ENCODE measurements at regions not wholly inside any gene's neighbourhood (a gene's known extent, or its start where the extent isn't known, plus 50 kb on each side); places are given as distances from the start of the nearest gene placed in this dataset.

GRCh38 chr18:68314403-68314802 is 400.5 kb downstream of the TMX3 start:
- ATAC-seq (no peak), DNase-seq (ENCODE audit: low read depth, low spot score) (no peak)
- BruUV-seq (replicated peaks) = no TSS peak
- H3K4me3 ChIP-seq (ENCODE audit: low read depth in 2 of 2, low read length in 2 of 2) = no peak overlapping the region
- in situ Hi-C loops (cut with HindIII; ENCODE audit: low pct_unique_long_range_greater_than_20kb, low sequenced_read_pairs) = no loop called here
- intact Hi-C loops (cut with micrococcal nuclease; ENCODE audit: unreplicated experiment) = no loop called here
- TF ChIP-seq TCF7L2 (IDR thresholded peaks at IDR 0.05; ENCODE audit: low read depth, low read length) (no peak), SIN3A (IDR thresholded peaks at IDR 0.05; ENCODE audit: borderline replicate concordance, insufficient read depth, low read depth, low read length) (no peak), POLR2AphosphoS5 (IDR thresholded peaks at IDR 0.05; ENCODE audit: low read depth, low read length) (no peak), CTCF (IDR thresholded peaks at IDR 0.05) (no peak), REST (IDR thresholded peaks at IDR 0.05; ENCODE audit: insufficient read depth in 1 of 2, low read depth in 2 of 2, low read length in 1 of 2) (no peak)
- no peaks in the 10 kb centered on the region for H3K36me3 ChIP-seq (ENCODE audit: control insufficient read depth, insufficient read depth, low read length)
- no peaks in the 10 kb centered on the region for H3K27me3 ChIP-seq (ENCODE audit: control insufficient read depth, insufficient read depth, low read length)
- CTCF ChIA-PET = no interaction called here
- no peaks in the 10 kb centered on the region for H3K9me3 ChIP-seq (ENCODE audit: control insufficient read depth, insufficient read depth, low read depth, low read length)
- no peak overlapping the region for H3K27ac ChIP-seq (ENCODE audit: low read length)
- POLR2A ChIA-PET = no interaction called here
- no peaks in the 10 kb centered on the region for H3K4me1 ChIP-seq (ENCODE audit: control insufficient read depth, insufficient read depth, low read length)

GRCh38 chr18:68301441-68301840 is 413.5 kb downstream of the TMX3 start:
- ATAC-seq (no peak), DNase-seq (ENCODE audit: low read depth, low spot score) (no peak)
- ChIA-PET POLR2A (no interaction called here), CTCF (no interaction called here)
- no peak for TF ChIP-seq POLR2AphosphoS5 (IDR thresholded peaks at IDR 0.05; ENCODE audit: low read depth, low read length)
- TF ChIP-seq CTCF (IDR thresholded peaks at IDR 0.05) = no peak
- TF ChIP-seq TCF7L2 (IDR thresholded peaks at IDR 0.05; ENCODE audit: low read depth, low read length) = no peak
- no peak for TF ChIP-seq SIN3A (IDR thresholded peaks at IDR 0.05; ENCODE audit: borderline replicate concordance, insufficient read depth, low read depth, low read length)
- no peak for TF ChIP-seq REST (IDR thresholded peaks at IDR 0.05; ENCODE audit: insufficient read depth in 1 of 2, low read depth in 2 of 2, low read length in 1 of 2)
- intact Hi-C loops (cut with micrococcal nuclease; ENCODE audit: unreplicated experiment) (no loop called here), in situ Hi-C loops (cut with HindIII; ENCODE audit: low pct_unique_long_range_greater_than_20kb, low sequenced_read_pairs) (no loop called here)
- Histone ChIP-seq H3K27ac (ENCODE audit: low read length) (no peak overlapping the region), H3K4me1 (ENCODE audit: control insufficient read depth, insufficient read depth, low read length) (no peaks in the 10 kb centered on the region), H3K27me3 (ENCODE audit: control insufficient read depth, insufficient read depth, low read length) (no peaks in the 10 kb centered on the region), H3K4me3 (ENCODE audit: low read depth in 2 of 2, low read length in 2 of 2) (no peak overlapping the region), H3K9me3 (ENCODE audit: control insufficient read depth, insufficient read depth, low read depth, low read length) (no peaks in the 10 kb centered on the region), H3K36me3 (ENCODE audit: control insufficient read depth, insufficient read depth, low read length) (no peaks in the 10 kb centered on the region)
- BruUV-seq (replicated peaks) = no TSS peak
